Astrocyte (in vitro differentiated cells and primary cell): ENCODE measurements at regions not wholly inside any gene's neighbourhood (a gene's known extent, or its start where the extent isn't known, plus 50 kb on each side); places are given as distances from the start of the nearest gene placed in this dataset.

Source experiments
- CTCF ChIP-seq: IDR thresholded peaks from 2 replicates; pipeline ENCODE4 v1.5.1; 2011; ENCODE audit warnings: low read depth, mild to moderate bottlenecking, inconsistent platforms, low read length, moderate library complexity; ENCODE audit not compliant: insufficient read depth
- EZH2 ChIP-seq: IDR thresholded peaks from 2 replicates; pipeline ENCODE4 v1.6.1; 2012; ENCODE audit warnings: mild to moderate bottlenecking, low read length, inconsistent platforms; ENCODE audit not compliant: insufficient read depth

GRCh38 chr7:109984729-109985128 is 1106.2 kb upstream of the LRRN3 start:
- TF ChIP-seq CTCF (no peak), EZH2 (no peak)
